ENCODE measurements at regions not wholly inside any gene's neighbourhood (a gene's known extent, or its start where the extent isn't known, plus 50 kb on each side); places are given as distances from the start of the nearest gene placed in this dataset.
"Not testable (repeated sequence)": the region's sequence is repeated elsewhere in the genome, so short reads cannot be mapped to it uniquely, and the experiment has no call there.

DNA sequence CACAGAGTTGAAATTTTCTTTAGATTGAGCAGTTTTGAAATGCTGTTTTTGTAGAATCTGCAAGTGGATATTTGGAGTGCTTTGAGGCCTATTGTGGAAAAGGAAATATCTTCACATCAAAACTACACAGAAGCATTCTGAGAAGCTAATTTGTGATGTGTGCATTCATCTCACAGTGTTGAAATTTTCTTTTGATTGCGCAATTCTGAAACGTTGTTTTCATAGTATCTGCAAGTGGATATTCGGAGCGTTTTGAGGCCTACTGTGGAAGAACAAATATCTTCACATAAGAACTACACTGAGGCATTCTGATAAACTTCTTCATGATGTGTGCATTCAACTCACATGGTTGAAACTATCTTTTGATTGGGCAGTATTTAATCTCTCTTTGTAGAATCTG, 3143.4 kb upstream of the OR11H1 start:
- H3K9me3 ChIP-seq (ENCODE audit: control insufficient read depth, low read depth, low read length) = peaks cover 44% of the 10 kb centered on the region
- not testable (repeated sequence) for H3K14ac ChIP-seq (ENCODE audit: insufficient read depth, low read length); H2AFZ ChIP-seq (ENCODE audit: low read length); H3K27ac Mint-ChIP-seq; H3K4me1 Mint-ChIP-seq; H3K79me2 ChIP-seq (ENCODE audit: insufficient read depth, low read length); H4K20me1 ChIP-seq (ENCODE audit: control insufficient read depth, insufficient read depth, insufficient read length); H3K18ac ChIP-seq (ENCODE audit: insufficient read length, low read depth, low read length); H2BK12ac ChIP-seq (ENCODE audit: insufficient read length, low read depth, low read length); H4K8ac ChIP-seq (replicated peaks; ENCODE audit: insufficient read length, low read depth, low read length); H3K27me3 ChIP-seq (ENCODE audit: insufficient read depth, low read length); H3K56ac ChIP-seq (ENCODE audit: insufficient read length, low read depth, low read length); H3K9ac ChIP-seq (ENCODE audit: extremely low read depth, insufficient read length, low read length); H3K79me1 ChIP-seq (ENCODE audit: insufficient read depth, low read depth, low read length, poor library complexity, severe bottlenecking); H4K5ac ChIP-seq (ENCODE audit: insufficient read length, low read depth, low read length); H2BK5ac ChIP-seq (ENCODE audit: insufficient read length, low read length); H3T11ph ChIP-seq (ENCODE audit: low read length); H3K23ac ChIP-seq (ENCODE audit: insufficient read length, low read depth, low read length); H4K91ac ChIP-seq (ENCODE audit: insufficient read length, low read depth, low read length); H3K27ac ChIP-seq (ENCODE audit: insufficient read length, low read depth, low read length); H3K4ac ChIP-seq (ENCODE audit: low read depth, low read length); H3K23me2 ChIP-seq (ENCODE audit: insufficient read length, low read depth, low read length, poor library complexity, severe bottlenecking); DNase-seq; H2BK15ac ChIP-seq (ENCODE audit: low read depth, low read length); H3K4me1 ChIP-seq (ENCODE audit: insufficient read depth, low read length); H2BK20ac ChIP-seq (ENCODE audit: low read depth, low read length, poor library complexity, severe bottlenecking); H2BK120ac ChIP-seq (ENCODE audit: low read depth, low read length, poor library complexity, severe bottlenecking); H2AK5ac ChIP-seq (ENCODE audit: insufficient read length, low read length); H3K4me3 Mint-ChIP-seq; H3K4me2 ChIP-seq (ENCODE audit: insufficient read depth, insufficient read length, low read length)
- H3K36me3 Mint-ChIP-seq (ENCODE audit: insufficient read depth in 1 of 3, low read depth in 3 of 3) = peaks cover 8 to 39% (median 27%) of the 10 kb centered on the region in 3 experiments
- peaks cover 11% of the 10 kb centered on the region for H3K27me3 Mint-ChIP-seq (ENCODE audit: low read depth)
- peaks cover 92 to 94% of the 10 kb centered on the region in 2 experiments for H3K9me3 Mint-ChIP-seq
- WGBS (ENCODE audit: extremely low coverage, insufficient read length, low lambda C conversion rate) = no CpG with 5 or more reads among the region's 4 CpGs

- H4K20me1 ChIP-seq (ENCODE audit: control insufficient read depth, insufficient read depth, insufficient read length); DNase-seq; H4K91ac ChIP-seq (ENCODE audit: insufficient read length, low read depth, low read length); H3K27me3 ChIP-seq (ENCODE audit: insufficient read depth, low read length); H3K27ac ChIP-seq (ENCODE audit: insufficient read length, low read depth, low read length); H3K4me1 ChIP-seq (ENCODE audit: insufficient read depth, low read length); H3K14ac ChIP-seq (ENCODE audit: insufficient read depth, low read length); H3K79me2 ChIP-seq (ENCODE audit: insufficient read depth, low read length); H3K23ac ChIP-seq (ENCODE audit: insufficient read length, low read depth, low read length); H3K18ac ChIP-seq (ENCODE audit: insufficient read length, low read depth, low read length); H2AK5ac ChIP-seq (ENCODE audit: insufficient read length, low read length); H3K4me3 Mint-ChIP-seq; H3K9ac ChIP-seq (ENCODE audit: extremely low read depth, insufficient read length, low read length); H4K5ac ChIP-seq (ENCODE audit: insufficient read length, low read depth, low read length); H3K4me1 Mint-ChIP-seq; H3K23me2 ChIP-seq (ENCODE audit: insufficient read length, low read depth, low read length, poor library complexity, severe bottlenecking); H3K79me1 ChIP-seq (ENCODE audit: insufficient read depth, low read depth, low read length, poor library complexity, severe bottlenecking); H3K56ac ChIP-seq (ENCODE audit: insufficient read length, low read depth, low read length); H3K4ac ChIP-seq (ENCODE audit: low read depth, low read length); H2BK5ac ChIP-seq (ENCODE audit: insufficient read length, low read length); H2BK12ac ChIP-seq (ENCODE audit: insufficient read length, low read depth, low read length); H2BK20ac ChIP-seq (ENCODE audit: low read depth, low read length, poor library complexity, severe bottlenecking); H2BK120ac ChIP-seq (ENCODE audit: low read depth, low read length, poor library complexity, severe bottlenecking); H4K8ac ChIP-seq (replicated peaks; ENCODE audit: insufficient read length, low read depth, low read length); H3K27ac Mint-ChIP-seq; H2AFZ ChIP-seq (ENCODE audit: low read length); H3K4me2 ChIP-seq (ENCODE audit: insufficient read depth, insufficient read length, low read length); H2BK15ac ChIP-seq (ENCODE audit: low read depth, low read length); H3T11ph ChIP-seq (ENCODE audit: low read length): not testable (repeated sequence)
- H3K9me3 ChIP-seq (ENCODE audit: control insufficient read depth, low read depth, low read length) = peaks cover 27% of the 10 kb centered on the region
- WGBS (ENCODE audit: extremely low coverage, insufficient read length, low lambda C conversion rate) = no CpG with 5 or more reads among the region's 15 CpGs
- Mint-ChIP-seq H3K27me3 (ENCODE audit: low read depth) (peaks cover 11% of the 10 kb centered on the region), H3K9me3 (peaks cover 91 to 92% of the 10 kb centered on the region in 2 experiments), H3K36me3 (ENCODE audit: insufficient read depth in 1 of 3, low read depth in 3 of 3) (peaks cover 24 to 51% (median 38%) of the 10 kb centered on the region in 3 experiments)
These were observed 3138.9 kb upstream of the OR11H1 start for GRCh38 chr22:12388824-12389800.
